GM19351 (cell line): ENCODE measurements at regions not wholly inside any gene's neighbourhood (a gene's known extent, or its start where the extent isn't known, plus 50 kb on each side); places are given as distances from the start of the nearest gene placed in this dataset.

Experiments used
- ATAC-seq: cut with Tn5 transposase; IDR thresholded peaks from one replicate; pipeline ENCODE4 v1.9.1; 2021; ENCODE audit warnings: mild to moderate bottlenecking, moderate library complexity; ENCODE audit not compliant: unreplicated experiment

- ATAC-seq = no peak
Observed at GRCh38 chr15:69624155-69624520, 171.5 kb downstream of the RPLP1 start.

- ATAC-seq = no peak
Observed at GRCh38 chr15:69624816-69625215, 172.2 kb downstream of the RPLP1 start.

DNA sequence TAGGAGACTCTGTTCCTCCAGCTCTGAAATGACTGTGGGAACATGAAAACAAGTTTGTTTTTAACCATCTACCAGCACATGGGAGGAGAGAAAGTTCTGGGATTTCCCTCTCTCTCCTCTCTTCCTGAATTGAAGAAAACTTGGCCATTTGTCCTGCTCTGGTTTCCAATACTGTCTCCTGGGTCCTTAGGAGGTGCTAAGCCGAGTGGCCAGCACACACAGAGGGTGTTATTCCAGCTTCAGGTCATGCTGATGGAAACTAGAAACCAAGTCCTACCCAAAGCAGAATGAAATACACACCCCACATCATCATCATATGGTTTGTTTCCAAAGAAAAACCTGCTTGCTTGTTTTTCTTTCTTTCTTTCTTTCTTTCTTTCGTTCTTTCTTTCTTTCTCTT is 172.7 kb downstream of the RPLP1 start:
- ATAC-seq = no peak

- no peak for ATAC-seq
Observed at GRCh38 chr15:69626095-69627066, 173.8 kb downstream of the RPLP1 start.

- no peak for ATAC-seq
Observed at GRCh38 chr15:69627548-69628158, 175.0 kb downstream of the RPLP1 start.

DNA sequence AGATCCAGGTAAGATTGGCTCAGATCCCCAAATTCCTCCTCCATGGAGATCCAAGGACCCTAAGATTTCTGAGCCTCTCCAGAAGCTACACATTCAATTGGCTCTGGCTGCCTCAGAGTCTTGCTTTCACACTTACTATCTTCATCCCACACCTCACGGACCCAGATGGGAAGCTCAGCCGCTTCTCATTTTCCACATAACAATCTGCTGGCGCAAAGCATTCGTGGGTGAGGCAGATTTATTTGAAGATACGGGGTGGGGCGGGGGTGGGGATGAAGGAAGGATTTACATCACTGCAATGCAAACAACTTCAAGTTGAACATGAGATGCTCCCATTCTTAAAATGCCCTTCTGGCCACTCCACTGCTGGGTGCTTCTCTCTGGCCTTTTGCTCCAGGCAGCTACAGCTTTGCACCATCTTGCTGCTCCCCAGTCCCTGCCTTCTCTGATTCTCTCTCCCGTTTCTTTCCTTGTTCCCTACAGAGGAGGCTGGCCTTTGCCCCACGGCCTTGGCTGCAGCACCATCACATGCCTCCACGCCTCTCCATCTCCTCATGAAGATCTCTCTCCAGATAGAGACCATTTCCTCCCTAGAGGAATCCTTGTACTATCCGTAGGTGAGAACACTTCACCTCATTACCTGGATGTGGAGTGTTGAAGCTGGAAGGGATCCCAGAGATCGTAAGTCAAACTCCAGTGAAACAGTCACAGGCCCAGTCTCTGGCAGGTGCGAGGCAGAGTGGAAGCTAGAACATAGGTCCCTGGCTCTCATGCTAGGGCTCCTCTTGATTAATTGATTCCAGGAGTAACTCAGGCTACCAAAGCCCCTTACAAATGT is 175.9 kb downstream of the RPLP1 start:
- no peak for ATAC-seq

DNA sequence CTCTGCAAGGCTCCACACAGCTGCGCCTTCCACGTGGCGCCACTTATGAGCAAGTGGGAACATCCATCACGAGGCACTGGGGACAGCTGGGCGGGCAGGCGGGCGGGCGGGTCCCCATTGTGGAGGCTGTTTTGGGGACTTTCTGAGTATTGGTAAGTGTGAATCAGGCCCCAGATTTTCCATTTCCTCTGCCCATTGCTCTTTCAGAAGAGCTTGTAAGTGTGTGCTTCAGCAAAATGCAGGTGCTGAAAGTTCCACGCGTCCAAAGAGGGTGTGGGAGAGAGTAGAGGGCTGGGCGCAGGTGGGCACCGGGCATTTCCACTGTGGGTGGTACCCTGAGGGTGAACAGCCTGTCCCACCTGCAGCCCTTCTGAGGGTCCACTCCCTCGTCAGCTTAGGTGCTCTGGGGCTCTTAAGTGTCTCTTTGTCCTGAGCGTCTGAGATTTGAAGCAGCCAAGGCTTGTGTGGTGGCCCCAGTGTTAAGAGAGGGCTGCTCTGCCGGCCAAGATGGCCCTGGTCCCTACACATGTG is 177.1 kb downstream of the RPLP1 start:
- ATAC-seq = no peak

GRCh38 chr15:69631005-69631404 is 178.4 kb downstream of the RPLP1 start:
- no peak for ATAC-seq

DNA sequence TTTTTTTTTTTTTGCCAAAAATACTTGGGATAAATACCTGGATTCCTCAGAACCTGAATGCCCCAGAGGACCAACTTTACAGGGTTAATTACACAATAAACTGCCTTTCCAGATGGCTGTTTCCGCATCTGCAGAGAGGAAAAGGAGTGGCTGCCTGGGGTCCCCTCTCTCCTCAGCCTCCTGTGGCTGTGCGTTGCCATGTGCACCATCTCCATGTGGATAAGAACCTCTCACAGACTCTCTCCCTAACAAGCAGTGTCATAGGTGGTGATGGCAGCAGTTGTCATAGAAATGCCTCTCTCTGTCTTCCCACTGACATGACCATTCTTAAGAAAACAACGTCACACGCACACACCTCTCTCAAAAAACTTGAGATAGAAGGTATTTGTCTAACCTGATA is 179.4 kb downstream of the RPLP1 start:
- ATAC-seq = no peak

GRCh38 chr15:69634860-69635259 is 182.2 kb downstream of the RPLP1 start:
- ATAC-seq = no peak

DNA sequence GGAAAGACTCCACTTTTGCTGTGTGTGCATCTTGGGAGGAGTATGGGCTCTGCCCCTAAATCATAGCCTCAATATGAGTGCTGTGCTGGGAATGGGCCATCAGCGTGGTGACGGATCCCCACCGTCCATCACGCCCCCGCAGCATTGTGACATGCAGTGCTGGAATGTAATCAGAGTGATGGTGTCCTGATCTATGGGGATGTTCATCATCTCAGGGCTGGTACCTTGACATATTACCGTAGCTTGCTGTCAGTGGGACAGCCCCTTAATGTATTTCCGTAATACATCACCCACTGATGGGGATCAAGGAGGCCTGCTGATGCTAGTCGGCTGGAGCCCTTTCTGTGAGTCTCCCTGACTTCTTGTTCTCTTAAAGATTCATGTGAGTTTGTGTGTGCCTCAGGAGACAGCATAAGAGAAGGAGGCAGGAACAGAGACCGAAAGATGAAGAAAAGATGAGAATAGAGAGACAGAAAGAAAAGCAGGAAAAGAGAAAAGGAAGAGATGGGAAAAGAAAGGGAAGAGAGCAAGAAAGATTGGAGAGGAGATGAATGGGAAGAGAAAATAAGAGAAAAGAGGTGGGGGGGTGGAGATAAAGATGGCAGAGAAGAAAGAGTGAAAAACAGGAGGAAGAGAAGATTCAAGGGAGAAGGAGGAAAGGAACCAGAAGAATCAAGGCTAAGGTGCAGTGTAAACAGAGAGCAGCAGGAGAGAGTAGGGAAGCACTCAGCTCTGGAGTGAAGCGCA is 183.7 kb downstream of the RPLP1 start:
- ATAC-seq = no peak

GRCh38 chr15:69637818-69638217 is 185.2 kb downstream of the RPLP1 start:
- no peak for ATAC-seq

DNA sequence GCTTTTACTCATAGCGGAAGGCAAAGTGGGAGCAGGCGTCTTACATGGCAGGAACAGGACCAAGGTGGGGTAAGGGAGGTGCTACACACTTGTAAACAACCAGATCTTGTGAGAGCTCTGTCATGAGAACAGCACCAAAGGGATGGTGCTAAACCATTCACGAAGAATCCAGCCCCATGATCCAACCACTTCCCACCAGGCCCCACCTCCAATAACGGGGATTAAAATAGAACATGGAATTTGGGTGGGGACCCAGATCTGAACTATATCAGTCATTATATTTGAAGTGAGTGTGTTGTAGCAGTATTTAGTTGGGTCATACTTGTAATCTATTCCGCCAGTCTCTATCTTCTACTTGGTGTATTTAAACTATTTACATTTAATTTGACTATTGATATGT is 190.9 kb downstream of the RPLP1 start:
- ATAC-seq = no peak

DNA sequence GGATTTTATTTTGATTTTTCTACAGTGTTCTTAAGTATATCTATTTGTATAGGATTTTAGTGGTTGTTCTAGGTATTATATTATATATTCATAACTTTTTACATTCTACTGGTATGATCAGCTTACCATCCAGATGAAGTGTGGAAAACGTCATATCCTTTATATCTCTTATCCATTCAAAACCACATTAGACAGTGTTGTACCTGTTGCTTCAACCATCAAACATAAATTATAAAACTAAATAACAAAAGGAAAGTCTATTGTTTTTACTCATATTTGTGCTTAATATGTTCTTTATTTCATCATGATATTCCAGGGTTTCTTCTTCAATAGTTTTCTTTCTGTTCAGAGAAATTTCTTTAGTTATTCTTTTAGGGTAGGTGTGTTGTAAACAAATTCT is 191.4 kb downstream of the RPLP1 start:
- no peak for ATAC-seq

DNA sequence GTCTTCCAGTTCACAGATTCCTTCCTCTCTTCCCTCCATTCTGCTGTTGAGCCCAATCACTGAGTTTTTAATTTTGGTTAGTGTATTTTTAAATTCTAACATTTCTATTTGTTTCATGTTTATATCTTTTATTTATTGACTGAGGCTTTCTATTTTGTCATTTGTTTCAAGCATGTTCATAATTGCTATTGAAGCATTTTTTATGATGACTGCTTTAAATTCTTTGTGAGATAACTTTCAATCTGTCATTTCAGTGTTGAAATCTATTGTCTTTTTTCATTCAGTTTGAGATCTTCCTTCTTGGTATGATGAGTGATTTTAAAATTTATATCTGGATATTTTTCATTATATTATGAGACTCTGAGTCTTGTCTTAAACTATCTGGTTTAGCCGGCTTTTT is 192.3 kb downstream of the RPLP1 start:
- no peak for ATAC-seq

GRCh38 chr15:69647142-69647513 is 194.5 kb downstream of the RPLP1 start:
- no peak for ATAC-seq

GRCh38 chr15:69648212-69648611 is 195.6 kb downstream of the RPLP1 start:
- ATAC-seq = no peak

DNA sequence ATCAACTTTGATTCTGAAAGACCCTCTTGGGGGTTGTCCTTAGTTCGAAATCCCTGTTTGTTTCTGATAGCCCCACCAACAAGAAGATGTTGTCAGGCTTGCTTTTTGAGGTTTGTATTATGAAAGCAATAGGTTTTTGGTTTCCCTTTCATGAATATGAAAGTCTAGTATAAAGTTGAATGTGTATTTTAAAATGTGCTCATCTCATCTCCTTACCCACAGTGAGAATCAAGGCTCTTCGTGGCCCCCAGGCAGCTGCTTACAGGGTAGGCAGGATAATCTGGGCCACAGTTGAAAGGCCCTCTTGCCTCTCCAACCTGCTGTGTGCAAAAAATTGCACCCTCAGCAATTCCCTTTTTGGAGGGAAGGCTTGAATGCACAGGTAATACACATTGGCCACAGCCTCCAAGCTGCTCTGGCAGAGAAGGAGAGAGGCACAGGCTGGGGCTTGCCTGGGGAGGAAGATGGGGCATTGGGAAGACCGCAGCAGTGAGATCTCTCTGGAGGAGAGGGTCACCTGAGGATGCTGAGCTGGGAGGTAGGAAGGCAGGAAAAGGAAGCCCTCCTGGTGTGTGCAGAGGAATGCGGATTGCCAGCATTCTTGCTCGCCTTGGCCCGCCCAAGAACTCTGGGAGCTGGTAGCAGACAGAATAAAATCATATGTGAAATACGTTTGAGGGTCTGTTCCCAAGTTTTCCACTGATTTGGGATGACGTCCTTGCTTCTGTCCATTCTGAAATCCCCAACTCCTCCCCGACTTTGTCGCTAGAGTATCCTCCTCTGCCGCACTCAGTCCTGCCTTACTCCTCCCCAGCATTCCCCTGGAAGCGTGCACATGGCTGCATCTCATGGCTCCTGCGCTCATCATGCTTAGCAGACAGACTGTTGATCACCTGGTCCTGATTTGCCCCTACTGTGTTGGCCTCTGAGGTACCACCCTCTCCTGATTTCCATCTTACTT is 196.4 kb downstream of the RPLP1 start:
- ATAC-seq = no peak

DNA sequence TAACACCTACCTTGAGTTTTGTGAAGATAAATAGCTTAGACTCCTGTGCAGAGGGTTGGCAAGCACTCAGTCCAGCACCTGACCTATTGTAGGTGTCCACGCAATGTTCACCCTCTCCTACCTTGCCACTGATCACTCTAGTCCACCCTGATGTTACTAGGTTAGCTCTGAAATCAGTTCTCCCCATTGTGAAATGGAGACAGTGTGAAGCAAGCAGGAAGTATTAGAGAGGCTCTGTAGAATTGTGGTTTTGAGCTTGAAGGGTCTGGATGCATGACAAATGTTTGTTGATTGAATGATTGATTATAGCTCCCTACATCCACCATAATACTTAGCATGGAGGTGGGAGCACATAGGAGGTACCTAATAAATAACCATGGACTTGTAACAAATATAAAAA is 199.7 kb downstream of the RPLP1 start:
- ATAC-seq = no peak
